HG03139 (cell line): ENCODE measurements at regions not wholly inside any gene's neighbourhood (a gene's known extent, or its start where the extent isn't known, plus 50 kb on each side); places are given as distances from the start of the nearest gene placed in this dataset.

ENCODE experiments used
- ATAC-seq: cut with Tn5 transposase; IDR thresholded peaks from one replicate; pipeline ENCODE4 v1.9.1; 2021; ENCODE audit not compliant: unreplicated experiment

- ATAC-seq, result no peak
Measured at GRCh38 chr2:157052685-157053224, 204.8 kb upstream of the GALNT5 start.

GRCh38 chr2:157053876-157054275 is 203.6 kb upstream of the GALNT5 start:
- ATAC-seq, result no peak

GRCh38 chr2:157055660-157056199 is 201.8 kb upstream of the GALNT5 start:
- ATAC-seq, result no peak

- ATAC-seq, result no peak
Measured at GRCh38 chr2:157056200-157056676, 201.3 kb upstream of the GALNT5 start.

- ATAC-seq, result no peak
Measured at GRCh38 chr2:157058161-157058560, 199.3 kb upstream of the GALNT5 start.

GRCh38 chr2:157059036-157059435 is 198.5 kb upstream of the GALNT5 start:
- no peak for ATAC-seq

GRCh38 chr2:157061799-157062198 is 195.7 kb upstream of the GALNT5 start:
- peak; percentile 90 for ATAC-seq

- no peak for ATAC-seq
Measured at GRCh38 chr2:157067562-157067961, 189.9 kb upstream of the GALNT5 start.

- ATAC-seq, result no peak
Measured at GRCh38 chr2:157068237-157068636, 189.3 kb upstream of the GALNT5 start.

- ATAC-seq, result no peak
Measured at GRCh38 chr2:157075924-157076323, 181.6 kb upstream of the GALNT5 start.

- no peak for ATAC-seq
Measured at GRCh38 chr2:157076526-157077161, 180.9 kb upstream of the GALNT5 start.

- ATAC-seq, result no peak
Measured at GRCh38 chr2:157077753-157078350, 179.7 kb upstream of the GALNT5 start.

- no peak for ATAC-seq
Measured at GRCh38 chr2:157082950-157083349, 174.6 kb upstream of the GALNT5 start.

- ATAC-seq, result no peak
Measured at GRCh38 chr2:157085522-157085921, 172.0 kb upstream of the GALNT5 start.

GRCh38 chr2:157087373-157088002 is 170.0 kb upstream of the GALNT5 start:
- no peak for ATAC-seq

- no peak for ATAC-seq
Measured at GRCh38 chr2:157093666-157094065, 163.8 kb upstream of the GALNT5 start.

- ATAC-seq, result no peak
Measured at GRCh38 chr2:157105372-157105771, 152.1 kb upstream of the GALNT5 start.

- ATAC-seq, result no peak
Measured at GRCh38 chr2:157106950-157107349, 150.6 kb upstream of the GALNT5 start.

- no peak for ATAC-seq
Measured at GRCh38 chr2:157107460-157107859, 150.0 kb upstream of the GALNT5 start.

- ATAC-seq, result no peak
Measured at GRCh38 chr2:157107877-157108276, 149.6 kb upstream of the GALNT5 start.

GRCh38 chr2:157122776-157123175 is 134.7 kb upstream of the GALNT5 start:
- ATAC-seq, result no peak

GRCh38 chr2:157124731-157125130 is 132.8 kb upstream of the GALNT5 start:
- ATAC-seq, result no peak
